ENCODE measurements at regions not wholly inside any gene's neighbourhood (a gene's known extent, or its start where the extent isn't known, plus 50 kb on each side); places are given as distances from the start of the nearest gene placed in this dataset.
A peak's percentile ranks its signal among the peaks of the same experiment; 100 is the strongest.

- H3K27ac ChIP-seq, result peak overlapping the region; percentile 57 to 78
- intact Hi-C loops (cut with DNase I; ENCODE audit: low total_unique reads), result no loop called here
Measured at GRCh38 chr2:64223055-64223454, 78.8 kb upstream of the PELI1 start.

GRCh38 chr2:64225491-64225890, 81.3 kb upstream of the PELI1 start:
- WGBS, 2 donors, result 93 to 95% methylated on average over 1 of the region's 1 CpG
- TF ChIP-seq CTCF (IDR thresholded peaks at IDR 0.05) (no peak), POLR2A (IDR thresholded peaks at IDR 0.05) (no peak)

More at GRCh38 chr2:64223055-64223454, 78.8 kb upstream of the PELI1 start:
- H3K9me3 ChIP-seq, result no peaks in the 10 kb centered on the region
- H3K4me3 ChIP-seq, result no peak overlapping the region
- H3K36me3 ChIP-seq (ENCODE audit: low read depth, missing control alignments), result no peaks in the 10 kb centered on the region
- H3K4me1 ChIP-seq, result peaks cover 45% of the 10 kb centered on the region
- no peak for TF ChIP-seq POLR2A (IDR thresholded peaks at IDR 0.05)
- TF ChIP-seq CTCF (IDR thresholded peaks at IDR 0.05), result no peak
- no peak for DNase-seq
- WGBS, 2 donors, result 67 to 68% methylated on average over 3 of the region's 3 CpGs
- H3K27me3 ChIP-seq, result no peaks in the 10 kb centered on the region

GRCh38 chr2:64226611-64227010, 82.4 kb upstream of the PELI1 start:
- no peaks in the 10 kb centered on the region for H3K27me3 ChIP-seq
- no peak overlapping the region for H3K4me3 ChIP-seq
- H3K36me3 ChIP-seq (ENCODE audit: low read depth, missing control alignments), result no peaks in the 10 kb centered on the region
- H3K4me1 ChIP-seq, result peaks cover 34% of the 10 kb centered on the region
- 84 to 92% methylated on average over 5 of the region's 5 CpGs for WGBS, 2 donors
- H3K9me3 ChIP-seq, result no peaks in the 10 kb centered on the region
- DNase-seq, result no peak
- TF ChIP-seq CTCF (IDR thresholded peaks at IDR 0.05) (no peak), POLR2A (IDR thresholded peaks at IDR 0.05) (no peak)
- intact Hi-C loops (cut with DNase I; ENCODE audit: low total_unique reads), result no loop called here
- no peak overlapping the region for H3K27ac ChIP-seq

More at GRCh38 chr2:64225491-64225890, 81.3 kb upstream of the PELI1 start:
- peaks cover 43% of the 10 kb centered on the region for H3K4me1 ChIP-seq
- no peak overlapping the region for H3K27ac ChIP-seq
- intact Hi-C loops (cut with DNase I; ENCODE audit: low total_unique reads), result no loop called here
- H3K27me3 ChIP-seq, result no peaks in the 10 kb centered on the region
- no peaks in the 10 kb centered on the region for H3K9me3 ChIP-seq
- no peak for DNase-seq
- H3K36me3 ChIP-seq (ENCODE audit: low read depth, missing control alignments), result no peaks in the 10 kb centered on the region
- no peak overlapping the region for H3K4me3 ChIP-seq

GRCh38 chr2:64227603-64228125, 83.4 kb upstream of the PELI1 start:
- peak overlapping the region; percentile 69 to 80 for H3K27ac ChIP-seq
- H3K27me3 ChIP-seq, result no peaks in the 10 kb centered on the region
- intact Hi-C loops (cut with DNase I; ENCODE audit: low total_unique reads), result no loop called here
- H3K4me1 ChIP-seq, result peaks cover 23% of the 10 kb centered on the region
- no peaks in the 10 kb centered on the region for H3K9me3 ChIP-seq
- WGBS, 2 donors, result 4 to 5% methylated on average over 7 of the region's 7 CpGs
- H3K36me3 ChIP-seq (ENCODE audit: low read depth, missing control alignments), result no peaks in the 10 kb centered on the region
- TF ChIP-seq CTCF (IDR thresholded peaks at IDR 0.05) (no peak), POLR2A (IDR thresholded peaks at IDR 0.05) (no peak)
- no peak for DNase-seq
- H3K4me3 ChIP-seq, result peak overlapping the region; percentile 36 to 48

- Histone ChIP-seq H3K9me3 (no peaks in the 10 kb centered on the region), H3K36me3 (ENCODE audit: low read depth, missing control alignments) (no peaks in the 10 kb centered on the region), H3K4me3 (peak overlapping the region; percentile 36 to 48), H3K27me3 (no peaks in the 10 kb centered on the region), H3K27ac (peak overlapping the region; percentile 69 to 80), H3K4me1 (peaks cover 18% of the 10 kb centered on the region)
- TF ChIP-seq POLR2A (IDR thresholded peaks at IDR 0.05) (no peak), CTCF (IDR thresholded peaks at IDR 0.05) (no peak)
- 0% methylated on average over 21 to 26 of the region's 26 CpGs for WGBS, 2 donors
- intact Hi-C loops (cut with DNase I; ENCODE audit: low total_unique reads), result no loop called here
- peak; percentile 92 for DNase-seq
Measured at GRCh38 chr2:64228126-64228678, 84.0 kb upstream of the PELI1 start.
